Sigmoid colon (tissue), 6 donors: ENCODE measurements at regions not wholly inside any gene's neighbourhood (a gene's known extent, or its start where the extent isn't known, plus 50 kb on each side); places are given as distances from the start of the nearest gene placed in this dataset.

Source experiments
- DNase-seq: peaks from one replicate; pipeline ENCODE4 v3.0.0-alpha.2; 2019
- H3K27ac ChIP-seq, 4 donors: fragments of 200-600 bp; sonication (generic); one replicate each; pipeline ENCODE4 v1.5.1; 2016 to 2019; ENCODE audit warnings: mild to moderate bottlenecking in 1 of 4
- H3K27me3 ChIP-seq, 3 donors: fragments of 200-600 bp; sonication (generic); one replicate each; pipeline ENCODE4 v1.5.1; 2019; ENCODE audit warnings: mild to moderate bottlenecking in 1 of 3
- H3K36me3 ChIP-seq, 4 donors: fragments of 200-600 bp; sonication (generic); one replicate each; pipeline ENCODE4 v1.5.1; 2016 to 2019
- H3K4me1 ChIP-seq, 4 donors: fragments of 200-600 bp; sonication (generic); one replicate each; pipeline ENCODE4 v1.5.1; 2017 to 2019
- H3K4me3 ChIP-seq, 4 donors: fragments of 200-600 bp; sonication (generic); one replicate each; pipeline ENCODE4 v1.5.1; 2017 to 2019; ENCODE audit warnings: mild to moderate bottlenecking in 2 of 4, moderate library complexity in 1 of 4
- H3K9me3 ChIP-seq, 4 donors: fragments of 200-600 bp in 3 of 4; sonication (generic) in 3 of 4; one replicate each; pipeline versions ENCODE4 v1.5.1 to v1.6.1; 2013 to 2019
- CTCF ChIP-seq, 4 experiments: fragments of 450-650 bp in 3 of 4; fragments of 200-600 bp in 1 of 4; IDR thresholded peaks; one replicate each; pipeline ENCODE4 v1.5.1; 2016 to 2019; ENCODE audit warnings: antibody characterized with exemption in 4 of 4, mild to moderate bottlenecking in 3 of 4, moderate library complexity in 2 of 4
- EP300 ChIP-seq, 4 donors: sonication (generic); formaldehyde crosslinking; IDR thresholded peaks; one replicate each; pipeline ENCODE4 v1.6.1; 2017; ENCODE audit warnings: antibody characterized with exemption in 4 of 4
- POLR2A ChIP-seq, 2 donors: fragments of 450-650 bp; IDR thresholded peaks; one replicate each; pipeline ENCODE4 v1.6.1; 2016; ENCODE audit warnings: antibody characterized with exemption in 2 of 2, mild to moderate bottlenecking in 2 of 2, moderate library complexity in 2 of 2
- POLR2AphosphoS5 ChIP-seq, 4 donors: sonication (generic); formaldehyde crosslinking; IDR thresholded peaks; one replicate each; pipeline ENCODE4 v1.6.1; 2017; ENCODE audit warnings: antibody characterized with exemption in 4 of 4
- WGBS, 2 donors: extraction: QIAGEN DNeasy Blood & Tissue Kit; methylation state at CpG; one replicate each; pipeline ENCODE4 v1.1.7; 2013; 5-methylcytosine and 5-hydroxymethylcytosine counted together
- intact Hi-C: fragments of 100-400 bp; cut with DNase I; formaldehyde crosslinking; loops from one replicate; pipeline ENCODE4 v1.15.1; 2023
- donor health status: healthy with polysubstance abuse.
- donor health status: healthy.

GRCh38 chr10:28937959-28938358, 260.6 kb downstream of the BAMBI start:
- TF ChIP-seq POLR2A (IDR thresholded peaks at IDR 0.05), result no peak
- no peak for TF ChIP-seq POLR2AphosphoS5 (IDR thresholded peaks at IDR 0.05)
- TF ChIP-seq EP300 (IDR thresholded peaks at IDR 0.05), result no peak
- no peak for TF ChIP-seq CTCF (IDR thresholded peaks at IDR 0.05)
- no peak overlapping the region for H3K4me3 ChIP-seq
- WGBS, 2 donors, result 94 to 95% methylated on average over 7 of the region's 7 CpGs
- H3K36me3 ChIP-seq, result no peaks in the 10 kb centered on the region
- no peak for DNase-seq
- no peaks in the 10 kb centered on the region for H3K9me3 ChIP-seq
- peaks cover 0 to 14% (median 10%) of the 10 kb centered on the region in 4 donors for H3K4me1 ChIP-seq
- no peak overlapping the region for H3K27ac ChIP-seq
- H3K27me3 ChIP-seq, result no peaks in the 10 kb centered on the region
- intact Hi-C loops, result no loop called here

GRCh38 chr10:28938745-28939144, 261.4 kb downstream of the BAMBI start:
- intact Hi-C loops, result no loop called here
- no peak for DNase-seq
- H3K4me1 ChIP-seq, result peaks cover 0 to 14% (median 10%) of the 10 kb centered on the region in 4 donors
- no peak overlapping the region for H3K4me3 ChIP-seq
- no peaks in the 10 kb centered on the region for H3K36me3 ChIP-seq
- WGBS, 2 donors, result 41 to 62% methylated on average over 1 of the region's 1 CpG
- TF ChIP-seq POLR2A (IDR thresholded peaks at IDR 0.05), result no peak
- no peak for TF ChIP-seq EP300 (IDR thresholded peaks at IDR 0.05)
- TF ChIP-seq CTCF (IDR thresholded peaks at IDR 0.05), result no peak
- no peak for TF ChIP-seq POLR2AphosphoS5 (IDR thresholded peaks at IDR 0.05)
- no peaks in the 10 kb centered on the region for H3K27me3 ChIP-seq
- H3K9me3 ChIP-seq, result no peaks in the 10 kb centered on the region
- no peak overlapping the region for H3K27ac ChIP-seq

- peak; percentile 68 for DNase-seq
- WGBS, 2 donors, result 29 to 52% methylated on average over 29 of the region's 29 CpGs
- no peaks in the 10 kb centered on the region for H3K36me3 ChIP-seq
- no peaks in the 10 kb centered on the region for H3K27me3 ChIP-seq
- H3K27ac ChIP-seq, result no peak overlapping the region
- peaks cover 0 to 14% (median 10%) of the 10 kb centered on the region in 4 donors for H3K4me1 ChIP-seq
- TF ChIP-seq POLR2A (IDR thresholded peaks at IDR 0.05), result no peak
- TF ChIP-seq EP300 (IDR thresholded peaks at IDR 0.05), result no peak
- no peak overlapping the region for H3K4me3 ChIP-seq
- H3K9me3 ChIP-seq, result no peaks in the 10 kb centered on the region
- intact Hi-C loops, result no loop called here
Observed at GRCh38 chr10:28939281-28940157, 262.2 kb downstream of the BAMBI start.

- 14 to 53% methylated on average over 8 of the region's 8 CpGs for WGBS, 2 donors
- no peak overlapping the region for H3K4me3 ChIP-seq
- no peaks in the 10 kb centered on the region for H3K36me3 ChIP-seq
- TF ChIP-seq POLR2AphosphoS5 (IDR thresholded peaks at IDR 0.05), result no peak
- no peak for TF ChIP-seq POLR2A (IDR thresholded peaks at IDR 0.05)
- no peak for TF ChIP-seq EP300 (IDR thresholded peaks at IDR 0.05)
- no peak for TF ChIP-seq CTCF (IDR thresholded peaks at IDR 0.05)
- H3K27ac ChIP-seq, result no peak overlapping the region
- peaks cover 0 to 14% (median 10%) of the 10 kb centered on the region in 4 donors for H3K4me1 ChIP-seq
- intact Hi-C loops, result no loop called here
- H3K9me3 ChIP-seq, result no peaks in the 10 kb centered on the region
- no peaks in the 10 kb centered on the region for H3K27me3 ChIP-seq
- DNase-seq, result no peak
Observed at GRCh38 chr10:28940158-28940888, 263.0 kb downstream of the BAMBI start.

GRCh38 chr10:28942012-28942411, 264.7 kb downstream of the BAMBI start:
- TF ChIP-seq EP300 (IDR thresholded peaks at IDR 0.05), result no peak
- no peak for TF ChIP-seq POLR2AphosphoS5 (IDR thresholded peaks at IDR 0.05)
- no peak for TF ChIP-seq POLR2A (IDR thresholded peaks at IDR 0.05)
- TF ChIP-seq CTCF (IDR thresholded peaks at IDR 0.05), result no peak
- H3K4me3 ChIP-seq, result no peak overlapping the region
- intact Hi-C loops, result no loop called here
- peaks cover 0 to 18% (median 11%) of the 10 kb centered on the region in 4 donors for H3K4me1 ChIP-seq
- H3K27ac ChIP-seq, result no peak overlapping the region
- DNase-seq, result no peak
- H3K36me3 ChIP-seq, result no peaks in the 10 kb centered on the region
- WGBS, 2 donors, result 76 to 81% methylated on average over 1 of the region's 1 CpG
- H3K27me3 ChIP-seq, result no peaks in the 10 kb centered on the region
- H3K9me3 ChIP-seq, result no peaks in the 10 kb centered on the region
